Mesenchymal stem cell (in vitro differentiated cells and primary cell): ENCODE measurements at regions not wholly inside any gene's neighbourhood (a gene's known extent, or its start where the extent isn't known, plus 50 kb on each side); places are given as distances from the start of the nearest gene placed in this dataset.

Experiments used
- DNase-seq: peaks from one replicate; pipeline ENCODE4 v3.0.0-alpha.2; 2013
- H2AFZ ChIP-seq: one replicate; pipeline ENCODE4 v1.6.1; 2013; ENCODE audit warnings: low read depth, mild to moderate bottlenecking, control low read depth, inconsistent platforms, low read length, moderate library complexity
- H2AK5ac ChIP-seq: 2 replicates; pipeline ENCODE4 v1.6.1; 2013; ENCODE audit warnings: low read length, moderate library complexity, mild to moderate bottlenecking, inconsistent platforms; ENCODE audit not compliant: severe bottlenecking
- H2BK120ac ChIP-seq: one replicate; pipeline ENCODE4 v1.6.1; 2013; ENCODE audit warnings: low read depth, mild to moderate bottlenecking, inconsistent platforms, low read length, moderate library complexity
- H2BK12ac ChIP-seq, 2 experiments: one replicate each; pipeline ENCODE4 v1.6.1; 2013; ENCODE audit warnings: inconsistent platforms in 2 of 2, low read length in 2 of 2, mild to moderate bottlenecking in 2 of 2, moderate library complexity in 2 of 2, control low read depth in 1 of 2
- H2BK15ac ChIP-seq: one replicate; pipeline ENCODE4 v1.6.1; 2013; ENCODE audit warnings: mild to moderate bottlenecking, low read depth, inconsistent platforms; ENCODE audit not compliant: poor library complexity, severe bottlenecking
- H2BK5ac ChIP-seq: 2 replicates; pipeline ENCODE4 v1.6.1; 2013; ENCODE audit warnings: low read depth, mild to moderate bottlenecking, low read length, control low read depth, inconsistent platforms; ENCODE audit not compliant: poor library complexity, severe bottlenecking
- H3K14ac ChIP-seq, 2 experiments: one replicate each; pipeline ENCODE4 v1.6.1; 2013; ENCODE audit warnings: inconsistent platforms in 2 of 2, low read length in 2 of 2, control low read depth in 1 of 2, mild to moderate bottlenecking in 1 of 2, moderate library complexity in 1 of 2
- H3K18ac ChIP-seq, 2 experiments: one replicate each; pipeline ENCODE4 v1.6.1; 2013; ENCODE audit warnings: inconsistent platforms in 2 of 2, low read length in 2 of 2, control low read depth in 1 of 2, low read depth in 1 of 2, mild to moderate bottlenecking in 1 of 2
- H3K23ac ChIP-seq, 2 experiments: one replicate each; pipeline ENCODE4 v1.6.1; 2013; ENCODE audit warnings: inconsistent platforms in 2 of 2, low read length in 2 of 2, mild to moderate bottlenecking in 2 of 2, moderate library complexity in 2 of 2, control low read depth in 1 of 2
- H3K27ac ChIP-seq: 2 replicates; pipeline ENCODE4 v1.5.1; 2013; ENCODE audit warnings: mild to moderate bottlenecking, moderate library complexity, low read length, control low read depth, inconsistent platforms; ENCODE audit not compliant: poor library complexity, severe bottlenecking
- H3K27me3 ChIP-seq, 2 experiments: 2 replicates each; pipeline versions ENCODE4 v1.6.1 to v1.7.0; 2013; ENCODE audit warnings: low read length in 2 of 2, mild to moderate bottlenecking in 2 of 2, moderate library complexity in 2 of 2, control low read depth in 1 of 2, inconsistent platforms in 1 of 2; ENCODE audit not compliant: control insufficient read depth in 1 of 2, insufficient read depth in 1 of 2
- H3K36me3 ChIP-seq, 2 experiments: 2 replicates each; pipeline versions ENCODE4 v1.6.1 to v1.7.0; 2013; ENCODE audit warnings: low read length in 2 of 2, control low read depth in 1 of 2, inconsistent platforms in 1 of 2, low read depth in 1 of 2, mild to moderate bottlenecking in 1 of 2; ENCODE audit not compliant: insufficient read depth in 2 of 2, control insufficient read depth in 1 of 2
- H3K4ac ChIP-seq, 2 experiments: one replicate each; pipeline ENCODE4 v1.6.1; 2013; ENCODE audit warnings: inconsistent platforms in 2 of 2, low read length in 2 of 2, mild to moderate bottlenecking in 2 of 2, moderate library complexity in 2 of 2, control low read depth in 1 of 2, low read depth in 1 of 2
- H3K4me1 ChIP-seq: 2 replicates; pipeline ENCODE4 v1.6.1; 2013; ENCODE audit warnings: low read depth, low read length, control low read depth; ENCODE audit not compliant: control insufficient read depth, insufficient read depth
- H3K4me2 ChIP-seq: 2 replicates; pipeline ENCODE4 v1.6.1; 2013; ENCODE audit warnings: low read length, mild to moderate bottlenecking, inconsistent platforms; ENCODE audit not compliant: poor library complexity, severe bottlenecking
- H3K4me3 ChIP-seq, 2 experiments: 2 replicates each; pipeline versions ENCODE4 v1.5.1 to v1.7.0; 2013; ENCODE audit warnings: low read length in 2 of 2, mild to moderate bottlenecking in 2 of 2, control low read depth in 1 of 2, low read depth in 1 of 2; ENCODE audit not compliant: insufficient read depth in 1 of 2
- H3K79me1 ChIP-seq: replicated peaks from 2 replicates; pipeline ENCODE4 v1.6.1; 2013; ENCODE audit warnings: mild to moderate bottlenecking, control low read depth, low read length, inconsistent platforms; ENCODE audit not compliant: poor library complexity, severe bottlenecking
- H3K9ac ChIP-seq: 2 replicates; pipeline ENCODE4 v1.7.0; 2013; ENCODE audit warnings: mild to moderate bottlenecking, low read length, moderate library complexity
- H3K9me3 ChIP-seq: 2 replicates; pipeline ENCODE4 v1.7.0; 2013; ENCODE audit warnings: mild to moderate bottlenecking, low read length; ENCODE audit not compliant: control insufficient read depth
- H4K8ac ChIP-seq: one replicate; pipeline ENCODE4 v1.6.1; 2013; ENCODE audit warnings: inconsistent platforms, mild to moderate bottlenecking, low read length, moderate library complexity
- H4K91ac ChIP-seq: one replicate; pipeline ENCODE4 v1.6.1; 2013; ENCODE audit warnings: mild to moderate bottlenecking, low read length, inconsistent platforms
- WGBS: methylation state at CpG from one replicate; pipeline ENCODE4 v1.1.7; 2013; ENCODE audit warnings: mixed read lengths; 5-methylcytosine and 5-hydroxymethylcytosine counted together

GRCh38 chr12:19992311-19992710 lies 376.0 kb upstream of the PDE3A start:
- Histone ChIP-seq H3K27me3 (no peaks in the 10 kb centered on the region), H2BK15ac (no peak overlapping the region), H3K4me3 (no peak overlapping the region), H3K9ac (no peak overlapping the region), H2BK12ac (no peak overlapping the region), H3K27ac (no peak overlapping the region), H3K4me2 (no peak overlapping the region), H4K91ac (no peak overlapping the region), H4K8ac (no peak overlapping the region), H3K36me3 (no peaks in the 10 kb centered on the region), H2AFZ (no peak overlapping the region), H3K18ac (no peak overlapping the region), H3K14ac (no peak overlapping the region), H3K79me1 (no peaks in the 10 kb centered on the region), H2BK5ac (no peak overlapping the region), H3K4ac (no peak overlapping the region), H2AK5ac (no peak overlapping the region), H3K4me1 (peaks cover 1% of the 10 kb centered on the region), H3K23ac (no peak overlapping the region), H3K9me3 (no peaks in the 10 kb centered on the region), H2BK120ac (no peak overlapping the region)
- no peak for DNase-seq
- WGBS, result 52% methylated on average over 2 of the region's 2 CpGs

- H3K79me1 ChIP-seq, result no peaks in the 10 kb centered on the region
- H3K27me3 ChIP-seq, result no peaks in the 10 kb centered on the region
- no peak overlapping the region for H4K8ac ChIP-seq
- H3K4me2 ChIP-seq, result no peak overlapping the region
- H2AK5ac ChIP-seq, result no peak overlapping the region
- no peak overlapping the region for H2AFZ ChIP-seq
- H3K9me3 ChIP-seq, result no peaks in the 10 kb centered on the region
- H2BK15ac ChIP-seq, result no peak overlapping the region
- H3K4me3 ChIP-seq, result no peak overlapping the region
- no peak overlapping the region for H2BK120ac ChIP-seq
- no peak overlapping the region for H3K9ac ChIP-seq
- H2BK5ac ChIP-seq, result no peak overlapping the region
- no peak overlapping the region for H3K27ac ChIP-seq
- peaks cover 1% of the 10 kb centered on the region for H3K4me1 ChIP-seq
- no peak overlapping the region for H3K14ac ChIP-seq
- no peak overlapping the region for H4K91ac ChIP-seq
- H3K23ac ChIP-seq, result no peak overlapping the region
- H3K36me3 ChIP-seq, result no peaks in the 10 kb centered on the region
- H2BK12ac ChIP-seq, result no peak overlapping the region
- DNase-seq, result no peak
- no peak overlapping the region for H3K4ac ChIP-seq
- H3K18ac ChIP-seq, result no peak overlapping the region
Measured at GRCh38 chr12:19994968-19995367, 373.4 kb upstream of the PDE3A start.

GRCh38 chr12:19997656-19998400 lies 370.5 kb upstream of the PDE3A start:
- Histone ChIP-seq H3K4me3 (no peak overlapping the region), H3K23ac (no peak overlapping the region), H2BK5ac (no peak overlapping the region), H2BK15ac (no peak overlapping the region), H2BK120ac (no peak overlapping the region), H3K4me2 (no peak overlapping the region), H3K18ac (no peak overlapping the region), H3K79me1 (no peaks in the 10 kb centered on the region), H3K4me1 (no peaks in the 10 kb centered on the region), H3K4ac (no peak overlapping the region), H2AK5ac (no peak overlapping the region), H3K9ac (no peak overlapping the region), H3K9me3 (no peaks in the 10 kb centered on the region), H3K14ac (no peak overlapping the region), H3K36me3 (no peaks in the 10 kb centered on the region), H4K91ac (no peak overlapping the region), H3K27me3 (no peaks in the 10 kb centered on the region), H4K8ac (no peak overlapping the region), H2AFZ (no peak overlapping the region), H2BK12ac (no peak overlapping the region), H3K27ac (no peak overlapping the region)
- DNase-seq, result no peak
- 96% methylated on average over 3 of the region's 3 CpGs for WGBS

- Histone ChIP-seq H2BK120ac (no peak overlapping the region), H3K79me1 (no peaks in the 10 kb centered on the region), H3K4ac (no peak overlapping the region), H4K8ac (no peak overlapping the region), H3K27ac (no peak overlapping the region), H2AK5ac (no peak overlapping the region), H3K36me3 (no peaks in the 10 kb centered on the region), H3K4me1 (no peaks in the 10 kb centered on the region), H4K91ac (no peak overlapping the region), H3K4me2 (no peak overlapping the region), H3K18ac (no peak overlapping the region), H3K27me3 (no peaks in the 10 kb centered on the region), H3K9me3 (no peaks in the 10 kb centered on the region), H2AFZ (no peak overlapping the region), H3K9ac (no peak overlapping the region), H3K14ac (no peak overlapping the region), H2BK5ac (no peak overlapping the region), H3K4me3 (no peak overlapping the region), H3K23ac (no peak overlapping the region), H2BK15ac (no peak overlapping the region), H2BK12ac (peak overlapping the region in 1 of 2 experiments; percentile 52)
- no peak for DNase-seq
- WGBS, result 100% methylated on average over 1 of the region's 1 CpG
Measured at GRCh38 chr12:19998411-19998810, 369.9 kb upstream of the PDE3A start.
